ENCODE measurements at regions not wholly inside any gene's neighbourhood (a gene's known extent, or its start where the extent isn't known, plus 50 kb on each side); places are given as distances from the start of the nearest gene placed in this dataset.

DNA sequence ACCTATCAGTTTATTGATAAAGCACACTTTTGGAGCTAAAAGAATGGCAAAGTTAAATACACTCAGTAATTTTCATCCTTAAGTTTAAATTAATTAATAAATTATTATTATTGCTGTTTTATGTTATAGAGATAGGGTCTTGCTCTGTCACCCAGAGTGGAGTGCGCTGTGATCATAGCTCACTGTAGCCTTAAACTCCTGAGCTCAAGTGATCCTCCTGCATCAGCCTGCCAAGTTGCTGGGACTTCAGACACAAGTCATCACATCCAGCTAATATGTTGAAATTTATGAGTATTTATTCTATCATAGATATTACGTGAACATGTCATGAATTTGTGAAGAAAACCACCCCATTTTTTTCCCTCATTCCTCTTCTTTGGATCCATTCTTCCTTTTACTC is 64.2 kb downstream of the GJA1 start:
- no peaks in the 10 kb centered on the region for H3K4me1 ChIP-seq
- no peaks in the 10 kb centered on the region for H3K27me3 ChIP-seq
- H3K27ac ChIP-seq = no peak overlapping the region
- H3K4me3 ChIP-seq = no peak overlapping the region
- DNase-seq (ENCODE audit: low spot score) = no peak
- TF ChIP-seq, protein P1, sequence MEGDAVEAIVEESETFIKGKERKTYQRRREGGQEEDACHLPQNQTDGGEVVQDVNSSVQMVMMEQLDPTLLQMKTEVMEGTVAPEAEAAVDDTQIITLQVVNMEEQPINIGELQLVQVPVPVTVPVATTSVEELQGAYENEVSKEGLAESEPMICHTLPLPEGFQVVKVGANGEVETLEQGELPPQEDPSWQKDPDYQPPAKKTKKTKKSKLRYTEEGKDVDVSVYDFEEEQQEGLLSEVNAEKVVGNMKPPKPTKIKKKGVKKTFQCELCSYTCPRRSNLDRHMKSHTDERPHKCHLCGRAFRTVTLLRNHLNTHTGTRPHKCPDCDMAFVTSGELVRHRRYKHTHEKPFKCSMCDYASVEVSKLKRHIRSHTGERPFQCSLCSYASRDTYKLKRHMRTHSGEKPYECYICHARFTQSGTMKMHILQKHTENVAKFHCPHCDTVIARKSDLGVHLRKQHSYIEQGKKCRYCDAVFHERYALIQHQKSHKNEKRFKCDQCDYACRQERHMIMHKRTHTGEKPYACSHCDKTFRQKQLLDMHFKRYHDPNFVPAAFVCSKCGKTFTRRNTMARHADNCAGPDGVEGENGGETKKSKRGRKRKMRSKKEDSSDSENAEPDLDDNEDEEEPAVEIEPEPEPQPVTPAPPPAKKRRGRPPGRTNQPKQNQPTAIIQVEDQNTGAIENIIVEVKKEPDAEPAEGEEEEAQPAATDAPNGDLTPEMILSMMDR (IDR thresholded peaks at IDR 0.05) = no peak
- H3K9me3 ChIP-seq = no peaks in the 10 kb centered on the region
- no peaks in the 10 kb centered on the region for H3K36me3 ChIP-seq

GRCh38 chr6:121503589-121503991 is 68.1 kb downstream of the GJA1 start:
- H3K36me3 ChIP-seq = no peaks in the 10 kb centered on the region
- H3K4me1 ChIP-seq = peaks cover 0 to 6% of the 10 kb centered on the region in 2 donors
- H3K4me3 ChIP-seq = no peak overlapping the region
- H3K27me3 ChIP-seq = no peaks in the 10 kb centered on the region
- TF ChIP-seq, protein P1 (IDR thresholded peaks at IDR 0.05) = no peak
- DNase-seq (ENCODE audit: low spot score) = no peak
- no peaks in the 10 kb centered on the region for H3K9me3 ChIP-seq
- H3K27ac ChIP-seq = no peak overlapping the region

DNA sequence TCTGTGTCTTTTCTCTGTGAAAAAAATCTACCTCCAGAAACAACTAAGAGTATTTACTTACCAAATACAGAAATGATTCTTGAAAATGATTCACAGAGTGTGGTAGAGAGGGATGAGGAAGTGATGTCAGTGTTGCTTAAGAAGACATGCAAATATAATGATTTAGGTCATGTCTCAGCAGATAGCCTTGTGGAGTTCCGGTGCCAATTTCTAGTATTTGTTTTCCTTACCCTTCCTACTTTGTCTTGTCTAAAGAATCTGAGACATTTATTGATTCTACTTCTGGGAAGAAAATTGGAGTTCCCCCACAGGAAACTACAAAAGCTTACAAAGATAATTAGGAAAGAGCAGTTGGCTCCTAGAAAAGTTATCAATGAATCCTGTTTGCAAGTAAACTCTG is 68.8 kb downstream of the GJA1 start:
- Histone ChIP-seq H3K9me3 (no peaks in the 10 kb centered on the region), H3K27ac (no peak overlapping the region), H3K4me3 (no peak overlapping the region), H3K36me3 (no peaks in the 10 kb centered on the region), H3K27me3 (no peaks in the 10 kb centered on the region), H3K4me1 (peaks cover 0 to 6% of the 10 kb centered on the region in 2 donors)
- TF ChIP-seq, protein P1 (IDR thresholded peaks at IDR 0.05) = no peak
- no peak for DNase-seq (ENCODE audit: low spot score)

DNA sequence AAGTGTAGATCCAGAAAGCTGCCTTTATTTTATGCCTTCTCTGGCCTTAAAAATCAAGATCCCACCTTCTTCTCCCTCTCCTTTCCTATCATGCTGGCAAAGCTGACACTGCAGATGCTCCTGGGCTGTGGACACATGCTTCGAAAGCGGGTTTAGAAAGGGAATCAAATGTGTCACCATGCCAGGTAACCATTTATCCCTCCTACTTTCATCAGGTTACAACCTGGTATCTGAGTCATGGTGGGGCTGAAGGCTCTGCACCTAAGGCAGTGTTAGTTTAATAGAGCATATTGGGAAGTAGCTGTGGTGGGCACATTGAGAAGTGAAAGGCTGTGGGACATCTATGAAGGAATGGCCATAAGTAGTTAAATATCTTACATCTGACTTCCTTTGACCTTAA is 69.8 kb downstream of the GJA1 start:
- Histone ChIP-seq H3K9me3 (no peaks in the 10 kb centered on the region), H3K4me3 (no peak overlapping the region), H3K4me1 (peaks cover 0 to 6% of the 10 kb centered on the region in 2 donors), H3K36me3 (no peaks in the 10 kb centered on the region), H3K27ac (no peak overlapping the region), H3K27me3 (no peaks in the 10 kb centered on the region)
- DNase-seq (ENCODE audit: low spot score) = no peak
- TF ChIP-seq, protein P1 (IDR thresholded peaks at IDR 0.05) = no peak

DNA sequence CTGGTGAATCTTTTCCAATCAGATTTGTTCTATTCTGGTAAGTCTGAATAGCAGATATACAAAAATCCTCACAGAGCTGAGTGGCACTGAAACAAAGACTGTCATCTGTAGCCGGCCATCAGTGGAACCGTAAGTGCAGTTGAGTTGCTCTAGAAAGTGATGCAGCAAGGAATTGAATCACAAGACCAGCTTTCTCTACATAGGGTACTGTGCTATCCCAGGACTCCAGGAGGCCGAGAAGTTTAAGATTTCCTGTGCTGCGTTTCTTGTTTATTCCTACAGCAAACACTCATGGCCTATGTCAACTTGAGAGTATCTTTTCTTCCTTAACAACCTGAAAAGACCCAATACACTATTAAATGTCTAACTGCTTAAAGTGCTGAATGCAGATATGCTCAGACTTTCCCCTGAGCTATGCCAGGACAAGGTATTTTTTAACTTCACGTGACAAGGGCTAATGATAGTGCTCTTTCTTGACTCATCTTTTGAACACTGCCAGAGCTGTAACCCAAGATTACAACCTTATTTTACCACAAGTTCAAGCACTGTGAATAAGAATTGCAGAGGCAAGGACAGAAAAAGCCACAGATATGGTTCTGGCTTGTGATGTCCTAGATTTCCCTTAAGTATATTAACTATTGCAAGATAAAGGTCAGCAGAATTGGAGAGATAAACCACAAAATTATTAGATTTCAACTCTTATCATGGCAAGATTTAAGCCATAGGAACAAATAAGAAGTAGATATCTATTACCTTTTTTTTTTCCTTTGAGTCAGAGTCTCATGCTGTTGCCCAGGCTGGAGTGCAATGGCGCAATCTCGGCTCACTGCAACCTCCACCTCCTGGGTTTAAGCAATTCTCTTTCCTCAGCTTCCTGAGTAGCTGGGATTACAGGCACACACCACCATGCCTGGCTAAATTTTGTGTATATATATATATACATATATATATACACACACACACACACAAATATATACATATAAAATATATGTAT is 71.6 kb downstream of the GJA1 start:
- no peaks in the 10 kb centered on the region for H3K9me3 ChIP-seq
- H3K27me3 ChIP-seq = no peaks in the 10 kb centered on the region
- no peaks in the 10 kb centered on the region for H3K36me3 ChIP-seq
- no peak overlapping the region for H3K4me3 ChIP-seq
- no peak for DNase-seq (ENCODE audit: low spot score)
- TF ChIP-seq, protein P1 (IDR thresholded peaks at IDR 0.05) = no peak
- peaks cover 0 to 6% of the 10 kb centered on the region in 2 donors for H3K4me1 ChIP-seq
- no peak overlapping the region for H3K27ac ChIP-seq
